Calu3 (cell line): ENCODE measurements at regions not wholly inside any gene's neighbourhood (a gene's known extent, or its start where the extent isn't known, plus 50 kb on each side); places are given as distances from the start of the nearest gene placed in this dataset.

ENCODE experiments used
- BruUV-seq: library from RNA; stranded (reverse); fragments of 400-500 nt; replicated peaks from 2 replicates; lab custom pipeline; 2021; lab: Mats Ljungman, UMichigan
- CTCF ChIA-PET: fragments of 300-600 bp; sonication (Branson Sonifier 250); formaldehyde crosslinking; loops from one replicate; lab custom pipeline; 2022; ENCODE audit warnings: antibody characterized with exemption; lab: Charles Lee
- DNase-seq: peaks from one replicate; pipeline ENCODE4 v3.0.0; 2022
- H3K27ac Mint-ChIP-seq: one replicate; pipeline ENCODE4 v1.8.0; 2022; ENCODE audit warnings: mixed read lengths; ENCODE audit not compliant: unreplicated experiment
- H3K27me3 Mint-ChIP-seq: one replicate; pipeline ENCODE4 v1.8.0; 2022; ENCODE audit warnings: mixed read lengths; ENCODE audit not compliant: unreplicated experiment
- H3K36me3 Mint-ChIP-seq: one replicate; pipeline ENCODE4 v1.8.0; 2022; ENCODE audit warnings: mild to moderate bottlenecking, moderate library complexity, mixed read lengths; ENCODE audit not compliant: insufficient read depth, unreplicated experiment
- H3K4me1 Mint-ChIP-seq: one replicate; pipeline ENCODE4 v1.8.0; 2022; ENCODE audit warnings: mild to moderate bottlenecking, low read depth, mixed read lengths; ENCODE audit not compliant: unreplicated experiment
- H3K4me3 Mint-ChIP-seq: one replicate; pipeline ENCODE4 v1.8.0; 2022; ENCODE audit warnings: mild to moderate bottlenecking, low read depth, moderate library complexity, mixed read lengths; ENCODE audit not compliant: unreplicated experiment
- H3K9me3 Mint-ChIP-seq: one replicate; pipeline ENCODE4 v1.8.0; 2022; ENCODE audit warnings: low read depth, mixed read lengths; ENCODE audit not compliant: unreplicated experiment
- intact Hi-C: fragments of 100-400 bp; cut with micrococcal nuclease; formaldehyde crosslinking; loops from one replicate; pipeline ENCODE4 v1.10.0; 2022; ENCODE audit not compliant: unreplicated experiment
- TF ChIP-seq, protein P1 (sequence below): fragments of 200-600 bp; IDR thresholded peaks from one replicate; pipeline ENCODE4 v1.8.0; 2022; ENCODE audit warnings: antibody characterized with exemption; ENCODE audit not compliant: unreplicated experiment

GRCh38 chr13:22289711-22290110 lies 618.8 kb downstream of the FGF9 start:
- TF ChIP-seq, protein P1, sequence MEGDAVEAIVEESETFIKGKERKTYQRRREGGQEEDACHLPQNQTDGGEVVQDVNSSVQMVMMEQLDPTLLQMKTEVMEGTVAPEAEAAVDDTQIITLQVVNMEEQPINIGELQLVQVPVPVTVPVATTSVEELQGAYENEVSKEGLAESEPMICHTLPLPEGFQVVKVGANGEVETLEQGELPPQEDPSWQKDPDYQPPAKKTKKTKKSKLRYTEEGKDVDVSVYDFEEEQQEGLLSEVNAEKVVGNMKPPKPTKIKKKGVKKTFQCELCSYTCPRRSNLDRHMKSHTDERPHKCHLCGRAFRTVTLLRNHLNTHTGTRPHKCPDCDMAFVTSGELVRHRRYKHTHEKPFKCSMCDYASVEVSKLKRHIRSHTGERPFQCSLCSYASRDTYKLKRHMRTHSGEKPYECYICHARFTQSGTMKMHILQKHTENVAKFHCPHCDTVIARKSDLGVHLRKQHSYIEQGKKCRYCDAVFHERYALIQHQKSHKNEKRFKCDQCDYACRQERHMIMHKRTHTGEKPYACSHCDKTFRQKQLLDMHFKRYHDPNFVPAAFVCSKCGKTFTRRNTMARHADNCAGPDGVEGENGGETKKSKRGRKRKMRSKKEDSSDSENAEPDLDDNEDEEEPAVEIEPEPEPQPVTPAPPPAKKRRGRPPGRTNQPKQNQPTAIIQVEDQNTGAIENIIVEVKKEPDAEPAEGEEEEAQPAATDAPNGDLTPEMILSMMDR: no peak
- Mint-ChIP-seq H3K9me3 (peaks cover 3% of the 10 kb centered on the region), H3K27me3 (no peaks in the 10 kb centered on the region), H3K4me1 (no peaks in the 10 kb centered on the region), H3K36me3 (no peaks in the 10 kb centered on the region), H3K4me3 (no peak overlapping the region), H3K27ac (no peak overlapping the region)
- no peak for DNase-seq
- intact Hi-C loops: no loop called here
- BruUV-seq: no TSS peak
- CTCF ChIA-PET: no interaction called here

GRCh38 chr13:22298530-22298929 lies 627.7 kb downstream of the FGF9 start:
- H3K36me3 Mint-ChIP-seq: no peaks in the 10 kb centered on the region
- BruUV-seq: no TSS peak
- peaks cover 5% of the 10 kb centered on the region for H3K9me3 Mint-ChIP-seq
- H3K4me1 Mint-ChIP-seq: no peaks in the 10 kb centered on the region
- intact Hi-C loops: no loop called here
- no peak overlapping the region for H3K4me3 Mint-ChIP-seq
- TF ChIP-seq, protein P1: no peak
- no peaks in the 10 kb centered on the region for H3K27me3 Mint-ChIP-seq
- H3K27ac Mint-ChIP-seq: no peak overlapping the region
- DNase-seq: no peak
- CTCF ChIA-PET: no interaction called here

DNA sequence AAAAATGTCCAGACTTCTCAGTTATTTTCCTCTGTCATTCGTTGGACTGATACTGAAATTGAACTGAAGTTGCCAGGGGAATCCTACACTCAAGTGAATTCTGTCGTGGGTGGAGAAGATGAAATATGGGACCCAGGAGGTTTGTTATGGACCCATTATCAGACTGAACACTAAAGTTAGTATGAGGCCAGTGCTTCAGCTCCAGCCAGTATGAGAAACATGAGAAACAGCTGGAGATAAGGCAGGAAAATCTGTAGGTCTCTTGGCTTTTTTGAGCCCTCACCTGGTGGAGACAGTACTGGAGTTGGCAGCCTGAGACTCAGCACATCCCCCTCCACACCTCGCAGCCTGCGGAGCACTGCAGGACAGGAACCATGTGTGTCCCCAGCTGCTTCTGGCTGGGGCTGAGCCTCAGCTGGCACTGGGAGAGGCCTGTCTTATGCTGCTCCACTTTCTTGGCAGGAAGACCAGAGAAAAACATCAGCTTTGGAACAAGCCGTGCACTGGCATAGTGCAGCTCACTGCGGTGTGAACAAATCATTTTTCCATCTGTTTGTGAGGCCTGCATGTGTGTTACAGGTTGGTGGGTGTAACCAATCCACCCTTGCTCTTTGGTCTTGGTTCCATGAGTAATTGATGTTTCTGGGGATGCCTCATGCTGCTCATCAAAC lies 641.0 kb downstream of the FGF9 start:
- H3K27me3 Mint-ChIP-seq: no peaks in the 10 kb centered on the region
- BruUV-seq: no TSS peak
- H3K4me3 Mint-ChIP-seq: no peak overlapping the region
- TF ChIP-seq, protein P1: no peak
- CTCF ChIA-PET: no interaction called here
- H3K4me1 Mint-ChIP-seq: no peaks in the 10 kb centered on the region
- no peaks in the 10 kb centered on the region for H3K36me3 Mint-ChIP-seq
- intact Hi-C loops: no loop called here
- H3K9me3 Mint-ChIP-seq: peaks cover 7% of the 10 kb centered on the region
- no peak overlapping the region for H3K27ac Mint-ChIP-seq
- no peak for DNase-seq

- BruUV-seq: no TSS peak
- intact Hi-C loops: no loop called here
- Mint-ChIP-seq H3K36me3 (no peaks in the 10 kb centered on the region), H3K4me1 (no peaks in the 10 kb centered on the region), H3K9me3 (peaks cover 7% of the 10 kb centered on the region), H3K27me3 (no peaks in the 10 kb centered on the region), H3K27ac (no peak overlapping the region), H3K4me3 (no peak overlapping the region)
- DNase-seq: no peak
- TF ChIP-seq, protein P1: no peak
- CTCF ChIA-PET: no interaction called here
These were observed 641.5 kb downstream of the FGF9 start for GRCh38 chr13:22312405-22312803.
